SHP77 treated with DMSO at 0.1 percent for 48 hours (cell line): ENCODE measurements at regions not wholly inside any gene's neighbourhood (a gene's known extent, or its start where the extent isn't known, plus 50 kb on each side); places are given as distances from the start of the nearest gene placed in this dataset.
"Not testable (repeated sequence)": the region's sequence is repeated elsewhere in the genome, so short reads cannot be mapped to it uniquely, and the experiment has no call there.

Experiments
- DNase-seq: peaks from one replicate; lab custom pipeline; 2025; lab: John Stamatoyannopoulos, UW

DNA sequence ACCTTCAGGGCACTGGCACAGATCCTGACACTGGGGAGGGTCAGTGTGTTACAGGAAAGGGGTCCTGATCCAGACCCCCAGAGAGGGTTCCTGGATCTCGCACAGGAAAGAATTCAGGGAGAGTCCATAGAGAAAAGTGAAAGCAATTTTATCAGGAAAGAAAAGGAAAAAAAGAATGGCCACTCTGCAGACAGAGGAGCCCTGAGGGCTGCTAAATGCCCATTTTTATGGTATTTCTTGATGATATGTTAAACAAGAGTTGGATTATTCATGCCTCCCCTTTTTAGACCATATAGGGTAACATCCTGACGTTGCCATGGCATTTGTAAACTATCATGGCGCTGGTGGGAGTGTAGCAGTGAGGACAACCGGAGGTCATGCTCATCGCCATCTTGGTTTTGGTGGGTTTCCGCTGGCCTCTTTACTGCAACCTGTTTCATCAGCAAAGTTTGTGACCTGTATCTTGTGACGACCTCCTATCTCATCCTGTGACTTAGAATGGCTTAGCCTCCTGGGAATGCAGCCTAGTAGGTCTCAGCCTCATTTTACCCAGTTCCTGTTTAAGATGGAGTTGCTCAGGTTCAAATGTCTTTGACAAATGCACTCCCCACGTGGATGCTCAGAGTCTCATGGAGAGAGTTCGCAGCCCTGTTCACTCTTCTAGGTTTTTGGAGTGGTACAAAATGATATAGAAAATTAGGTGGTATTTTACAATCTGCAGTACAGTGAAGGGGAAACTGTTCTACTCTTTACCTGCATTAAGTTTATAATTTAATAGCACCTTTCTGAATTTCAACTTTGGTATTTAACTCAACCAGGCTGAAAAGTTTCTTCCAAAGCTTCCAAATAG lies 1363.7 kb upstream of the TMEM132C start:
- no peak for DNase-seq

DNA sequence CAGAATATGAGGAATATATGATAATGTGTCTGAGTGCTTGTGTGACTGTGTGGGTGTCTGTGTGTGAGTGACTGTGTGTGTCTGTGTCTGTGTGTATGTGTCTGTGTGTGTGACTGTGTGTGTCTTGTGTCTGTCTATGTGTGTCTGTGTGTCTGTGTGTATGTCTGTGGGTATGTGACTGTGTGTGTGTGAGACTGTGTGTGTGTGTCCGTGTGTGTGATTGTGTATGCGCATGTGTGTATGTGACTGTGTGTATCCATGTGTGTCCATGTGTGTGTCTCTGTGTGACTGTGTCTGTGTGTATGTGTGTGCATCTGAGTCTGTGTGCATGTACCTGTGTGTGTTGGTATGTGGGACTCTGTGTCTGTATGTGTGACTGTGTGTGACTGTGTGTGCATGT lies 1361.2 kb upstream of the TMEM132C start:
- no peak for DNase-seq

DNA sequence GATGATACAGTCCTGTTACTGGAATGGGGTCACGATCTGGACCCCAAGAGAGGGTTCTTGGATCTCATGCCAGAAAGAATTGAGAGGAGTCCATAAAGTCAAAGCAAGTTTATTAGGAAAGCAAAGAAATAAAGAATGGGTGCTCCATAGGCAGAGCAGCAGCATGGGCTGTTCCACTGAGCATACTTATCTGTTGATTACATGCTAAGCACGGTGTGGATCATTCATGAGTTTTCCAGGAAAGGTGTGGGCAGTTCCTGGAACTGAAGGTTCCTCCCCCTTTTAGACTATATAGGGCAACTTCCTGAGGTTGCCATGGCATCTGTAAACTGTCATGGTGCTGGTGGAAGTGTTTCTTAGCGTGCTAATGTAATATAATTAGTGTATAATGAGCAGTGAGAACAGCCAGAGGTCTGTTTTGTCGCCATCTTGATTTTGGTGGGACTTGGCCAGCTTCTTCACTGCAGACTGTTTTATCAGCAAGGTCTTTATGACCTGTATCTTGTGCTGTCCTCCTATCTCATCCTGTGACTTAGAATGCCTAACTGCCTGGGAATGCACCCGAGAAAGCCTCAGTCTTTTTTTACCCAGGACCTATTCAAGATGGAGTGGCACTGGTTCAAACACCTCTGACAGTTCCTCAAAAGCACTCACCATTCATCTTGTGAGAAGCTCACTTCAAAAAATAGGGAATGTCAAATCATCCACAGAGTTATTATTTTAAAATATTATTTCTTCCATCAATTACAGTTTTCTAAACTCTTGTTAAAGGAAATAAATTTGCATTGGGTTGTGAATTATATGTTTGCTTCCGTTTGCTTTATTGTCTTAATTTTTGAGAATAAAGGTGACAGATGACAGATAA lies 1358.8 kb upstream of the TMEM132C start:
- DNase-seq = no peak

DNA sequence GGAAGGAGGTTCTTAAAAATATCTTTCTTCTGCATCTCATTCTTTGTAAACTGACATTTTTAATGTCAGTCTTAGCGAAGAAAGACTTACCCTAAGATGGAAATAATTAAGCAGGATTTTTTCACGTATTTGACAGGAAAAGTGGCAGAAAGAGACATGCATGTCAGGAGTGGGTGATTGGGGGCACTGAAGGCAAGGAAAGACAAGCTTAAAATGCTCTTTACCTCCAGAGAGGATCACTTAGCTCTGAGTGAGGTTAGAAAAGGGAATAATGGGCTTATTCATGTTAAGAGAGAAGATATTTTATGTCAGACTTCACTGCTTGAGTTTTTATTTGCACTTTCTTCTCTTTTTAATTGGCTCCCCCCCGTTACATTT lies 1358.2 kb upstream of the TMEM132C start:
- DNase-seq = no peak

DNA sequence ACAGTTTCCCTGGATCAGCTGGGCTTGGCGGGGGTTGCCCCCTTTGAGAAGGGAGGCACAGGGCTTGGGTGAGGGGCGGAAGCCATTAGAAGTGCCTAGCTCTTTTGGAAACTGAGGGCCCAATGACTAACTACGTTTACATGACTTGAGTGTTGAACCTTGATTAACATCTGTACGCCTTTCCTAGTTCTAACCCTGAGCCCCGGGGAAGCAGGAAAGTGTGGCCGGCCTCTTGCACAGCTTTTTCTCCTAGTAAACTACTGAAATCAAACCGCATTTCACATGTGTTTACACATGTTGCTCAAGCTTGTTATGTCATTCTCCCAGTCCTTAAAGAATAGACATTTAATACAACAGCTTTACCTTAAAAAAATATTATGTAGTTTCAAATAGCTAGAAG lies 1356.4 kb upstream of the TMEM132C start:
- DNase-seq = no peak

DNA sequence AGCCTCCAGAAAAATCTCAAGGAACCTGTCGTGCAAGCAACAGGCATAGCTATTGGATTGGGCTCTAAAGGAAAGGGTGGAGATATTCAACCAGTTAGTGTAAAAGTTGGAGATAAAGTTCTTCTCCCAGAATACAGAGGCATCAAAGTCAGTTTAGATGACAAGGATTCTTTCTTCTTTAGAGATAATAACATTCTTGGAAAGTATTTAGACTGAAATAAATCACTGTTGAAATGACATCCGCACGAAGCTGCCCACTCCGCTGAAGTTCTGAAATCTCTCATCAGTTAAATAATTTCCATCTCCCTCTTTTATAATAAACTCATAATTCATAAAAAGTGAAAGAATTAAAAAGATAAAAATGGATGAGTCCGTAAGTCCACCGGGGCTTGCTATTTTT lies 1354.9 kb upstream of the TMEM132C start:
- no peak for DNase-seq

DNA sequence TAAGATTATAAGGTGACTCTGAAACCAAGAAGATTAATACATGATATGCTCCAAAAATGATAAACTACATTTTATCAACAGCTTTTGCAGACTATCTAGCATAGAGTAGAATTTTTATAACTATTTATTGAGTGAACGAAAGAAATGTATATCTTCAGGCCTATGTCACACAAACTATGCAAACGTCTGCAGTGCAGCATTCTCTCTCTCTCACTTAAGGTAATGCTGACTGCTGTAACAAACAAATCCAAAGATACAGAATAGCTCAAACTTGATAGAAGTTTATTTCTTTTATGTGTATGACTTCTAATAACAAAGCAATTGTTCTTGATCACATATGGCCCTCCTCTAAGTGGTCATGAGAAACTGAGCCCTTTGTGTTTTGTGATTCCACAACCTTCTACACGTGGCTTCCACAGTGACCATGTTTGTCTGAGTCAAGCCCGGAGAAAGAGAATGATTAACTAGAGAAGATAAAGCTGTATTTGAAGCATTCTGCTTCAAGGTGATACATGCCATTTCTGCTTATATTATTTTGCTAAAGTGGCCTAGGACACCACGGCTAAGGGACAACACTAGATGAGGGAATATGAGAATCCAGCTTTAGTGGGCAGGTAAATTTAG lies 1352.7 kb upstream of the TMEM132C start:
- no peak for DNase-seq

DNA sequence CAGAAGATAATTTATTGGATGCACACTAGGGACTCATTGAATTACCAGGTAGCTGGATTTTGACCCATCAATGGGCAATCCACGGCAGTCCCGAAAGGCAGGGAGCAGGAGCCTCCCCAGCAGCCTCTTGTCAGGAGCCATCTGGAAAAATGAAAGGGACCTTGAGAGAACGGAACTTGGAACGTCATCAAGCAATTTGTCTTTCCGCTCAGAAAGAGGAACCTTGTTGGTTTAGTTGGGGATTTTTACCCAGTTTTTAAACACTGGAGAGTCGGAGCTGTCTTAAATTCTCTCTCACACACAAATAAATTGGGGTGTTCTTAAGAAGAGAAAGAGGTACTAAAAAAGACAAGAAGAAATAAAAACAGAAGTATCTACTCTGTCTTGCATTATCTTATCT lies 1351.7 kb upstream of the TMEM132C start:
- DNase-seq = no peak

DNA sequence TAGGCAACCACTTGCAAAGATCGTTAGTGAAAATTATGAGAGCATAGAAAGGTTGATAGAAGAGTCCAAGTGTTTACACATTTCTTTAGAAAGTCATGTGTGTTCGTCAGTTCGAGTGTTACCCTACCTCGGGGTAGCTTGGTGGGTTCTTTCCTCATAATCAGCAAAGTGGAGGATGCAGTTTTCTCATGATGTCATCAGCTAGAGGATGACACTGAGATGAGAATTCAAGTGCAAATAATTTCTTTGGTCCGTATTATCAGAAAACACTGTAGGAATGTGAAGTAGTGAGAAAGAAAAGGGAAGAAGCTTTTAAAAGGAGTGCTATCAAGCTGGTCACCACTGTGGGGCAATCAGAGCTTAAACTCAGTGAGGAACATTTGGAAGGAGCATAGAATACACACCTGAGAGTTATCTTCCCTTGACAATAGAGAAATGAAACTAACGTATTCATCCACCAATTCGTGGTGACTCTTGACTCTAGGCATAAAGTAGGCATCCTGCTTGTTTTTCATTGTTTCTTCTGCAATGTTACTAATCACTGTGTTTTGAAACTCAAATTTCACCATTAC lies 1340.9 kb upstream of the TMEM132C start:
- DNase-seq = no peak

DNA sequence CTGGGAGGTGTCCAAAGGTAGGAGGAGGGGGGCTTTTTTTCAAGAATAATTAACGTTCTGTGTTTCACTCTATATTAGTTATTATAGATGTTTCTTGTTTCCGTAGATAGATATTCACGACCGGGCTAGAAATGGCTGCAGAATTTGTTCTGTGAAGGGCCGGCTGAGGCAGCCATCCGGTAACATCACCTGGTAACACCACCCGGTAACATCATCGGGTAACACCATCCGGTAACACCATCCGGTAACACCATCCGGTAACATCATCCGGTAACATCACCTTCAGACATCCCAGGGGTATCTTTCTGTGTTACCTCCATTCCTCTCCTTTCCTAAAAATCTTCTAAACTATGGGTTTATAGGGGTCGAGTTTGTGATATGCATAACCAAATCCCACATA lies 1336.7 kb upstream of the TMEM132C start:
- DNase-seq = no peak

DNA sequence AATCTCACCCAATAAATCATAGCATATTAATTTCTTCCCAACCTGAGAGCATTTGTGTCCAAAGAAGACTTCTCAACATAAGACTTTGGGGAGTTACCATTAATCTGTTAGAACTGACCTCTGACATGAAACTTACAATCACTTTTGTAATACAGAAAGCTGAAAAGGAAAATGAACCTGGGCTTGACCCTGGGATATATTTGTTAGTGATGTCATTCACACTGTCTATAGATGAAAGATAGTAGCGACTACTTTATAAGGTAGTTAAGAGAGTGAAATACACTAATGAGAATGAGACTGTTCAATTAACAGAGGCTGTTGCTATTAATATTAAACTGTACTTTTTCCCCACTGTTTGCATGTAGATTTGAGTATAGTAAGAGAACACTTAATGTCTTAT lies 1334.8 kb upstream of the TMEM132C start:
- no peak for DNase-seq

DNA sequence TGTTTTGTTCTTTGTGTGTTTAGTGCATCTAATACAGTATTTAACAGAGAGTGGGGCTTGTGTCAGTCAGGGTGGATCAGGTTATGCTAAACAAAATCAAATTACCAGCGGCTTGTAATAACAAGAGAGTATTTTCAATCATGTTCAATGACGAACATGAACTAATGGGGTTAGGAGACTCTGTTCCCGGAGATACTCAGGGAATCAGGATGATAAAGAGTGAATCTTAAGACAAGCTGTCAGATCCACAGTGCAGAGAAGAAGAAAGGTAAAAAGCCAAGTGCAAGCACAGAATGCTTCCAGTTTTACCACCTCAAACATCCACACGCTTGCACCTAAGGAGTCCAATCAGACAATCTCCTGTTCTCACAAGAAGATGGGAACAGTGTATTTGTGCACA lies 1331.5 kb upstream of the TMEM132C start:
- DNase-seq = no peak

DNA sequence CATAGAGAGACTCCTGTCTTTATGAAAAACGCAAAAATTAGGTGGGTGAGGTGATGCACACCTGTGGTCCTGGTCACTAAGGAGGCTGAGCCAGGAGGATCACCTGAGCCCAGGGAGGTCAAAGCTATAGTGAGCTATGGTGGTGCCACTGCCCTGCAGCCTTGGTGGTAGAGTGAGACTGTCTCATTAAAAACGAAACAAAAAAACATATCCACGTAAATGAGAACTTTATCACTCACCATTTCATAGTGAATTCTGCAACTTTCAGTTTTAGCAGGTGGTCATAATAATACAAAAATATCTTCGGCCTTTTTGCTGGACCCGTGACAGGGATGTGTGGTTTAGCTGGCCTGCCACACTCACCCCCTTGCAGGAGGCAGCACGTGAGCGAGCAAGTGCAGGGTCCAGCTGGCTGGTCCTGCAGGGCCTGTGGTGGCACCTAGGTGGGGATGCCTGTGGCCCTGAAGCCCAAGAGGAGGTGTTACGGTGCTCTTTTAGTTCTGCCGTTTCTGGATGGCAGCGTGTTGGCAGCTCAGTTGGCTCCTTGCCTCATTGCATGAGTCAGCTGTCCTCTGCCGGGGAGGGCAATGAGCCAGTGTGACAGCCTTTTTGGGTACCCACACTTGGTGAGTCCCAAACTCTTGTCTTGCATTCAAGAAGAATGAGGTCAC lies 1330.7 kb upstream of the TMEM132C start:
- DNase-seq = peak; percentile 59

DNA sequence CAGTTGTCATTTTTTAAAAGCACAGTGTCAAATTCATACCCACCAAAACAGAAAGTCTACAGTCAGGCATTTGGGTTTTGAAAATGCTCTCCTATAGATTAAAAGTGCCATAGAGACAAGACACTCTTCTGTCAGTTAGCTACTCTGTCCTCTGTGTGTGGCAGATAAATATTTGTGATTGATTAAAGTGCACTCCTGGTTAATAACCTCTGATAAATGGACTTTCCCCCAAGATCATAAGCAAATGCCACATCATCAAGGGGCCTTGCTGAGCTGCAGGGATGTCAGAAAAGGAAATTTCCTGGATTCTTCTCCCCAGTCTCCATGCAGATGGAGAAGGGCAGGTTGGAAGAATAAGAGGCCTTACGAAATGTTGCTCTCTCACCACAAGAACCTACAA lies 1329.5 kb upstream of the TMEM132C start:
- DNase-seq = no peak

DNA sequence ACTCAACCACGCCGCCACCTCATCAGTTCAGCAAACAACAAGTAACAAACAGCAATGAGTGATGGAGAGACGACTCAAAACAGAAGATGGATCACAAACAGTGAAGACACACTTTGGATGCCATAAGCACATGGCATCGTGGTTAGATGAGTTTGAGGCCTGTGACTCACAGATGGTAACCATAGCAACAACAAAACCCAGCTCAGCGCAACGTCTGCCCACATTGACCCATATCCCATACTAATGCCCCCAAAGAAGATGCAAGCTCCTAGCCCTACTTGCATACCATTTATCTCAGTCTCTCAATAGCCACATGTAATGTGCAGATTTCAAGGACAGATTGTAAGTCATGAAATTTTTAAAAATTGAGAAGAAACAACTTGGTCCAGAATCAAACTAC lies 1322.3 kb upstream of the TMEM132C start:
- DNase-seq = no peak

DNA sequence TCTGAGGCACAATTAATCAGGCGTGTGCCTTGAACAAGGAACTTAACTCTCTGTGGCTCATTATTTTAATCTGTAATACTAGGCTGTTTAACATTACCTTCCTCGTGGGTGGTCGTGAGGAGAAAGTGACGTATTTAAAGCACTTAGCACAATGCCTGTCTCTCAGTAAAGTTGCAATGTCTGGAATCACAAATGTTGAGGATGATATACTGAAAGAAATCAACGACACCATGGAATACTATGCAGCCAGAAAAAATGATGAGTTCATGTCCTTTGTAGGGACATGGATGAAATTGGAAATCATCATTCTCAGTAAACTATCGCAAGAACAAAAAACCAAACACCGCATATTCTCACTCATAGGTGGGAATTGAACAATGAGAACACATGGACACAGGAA lies 1320.0 kb upstream of the TMEM132C start:
- not testable (repeated sequence) for DNase-seq

DNA sequence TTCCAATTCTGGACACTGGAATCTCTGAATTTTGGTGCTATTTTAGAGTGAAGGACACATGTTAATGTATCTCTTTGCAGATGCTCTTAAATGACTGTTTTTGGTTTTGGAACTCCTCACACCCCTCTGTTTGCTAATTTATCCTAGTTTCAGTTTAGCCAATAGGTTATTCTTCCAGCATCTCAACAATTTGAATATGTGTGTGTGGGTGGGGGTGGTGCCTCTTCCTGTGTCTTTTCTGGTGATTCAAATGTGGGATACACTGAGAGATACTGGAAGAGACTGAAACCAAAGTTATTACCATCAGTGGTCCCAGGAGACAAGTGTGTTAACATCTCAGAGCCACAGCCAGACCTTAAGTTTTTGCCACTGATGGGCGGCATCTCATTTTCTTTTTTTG lies 1317.4 kb upstream of the TMEM132C start:
- no peak for DNase-seq

DNA sequence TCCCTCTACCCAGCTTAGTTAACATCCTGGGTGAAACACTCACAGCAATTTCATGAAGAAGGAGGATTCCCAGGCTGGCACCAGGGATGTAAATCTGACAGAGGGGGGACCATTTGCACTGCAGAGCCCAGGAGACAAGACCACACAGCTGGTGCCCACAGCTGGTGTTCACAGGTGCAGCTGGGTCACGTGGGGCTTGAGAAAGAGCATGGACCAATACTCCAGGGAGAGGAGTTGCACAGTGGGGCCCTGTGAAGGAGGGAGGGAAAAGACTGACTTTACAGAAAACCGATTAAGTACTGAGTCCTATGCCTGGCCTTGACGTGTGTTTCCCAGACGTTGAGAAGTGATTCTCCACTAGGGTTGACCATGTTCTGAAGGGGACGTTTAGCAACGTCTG lies 1316.7 kb upstream of the TMEM132C start:
- no peak for DNase-seq

DNA sequence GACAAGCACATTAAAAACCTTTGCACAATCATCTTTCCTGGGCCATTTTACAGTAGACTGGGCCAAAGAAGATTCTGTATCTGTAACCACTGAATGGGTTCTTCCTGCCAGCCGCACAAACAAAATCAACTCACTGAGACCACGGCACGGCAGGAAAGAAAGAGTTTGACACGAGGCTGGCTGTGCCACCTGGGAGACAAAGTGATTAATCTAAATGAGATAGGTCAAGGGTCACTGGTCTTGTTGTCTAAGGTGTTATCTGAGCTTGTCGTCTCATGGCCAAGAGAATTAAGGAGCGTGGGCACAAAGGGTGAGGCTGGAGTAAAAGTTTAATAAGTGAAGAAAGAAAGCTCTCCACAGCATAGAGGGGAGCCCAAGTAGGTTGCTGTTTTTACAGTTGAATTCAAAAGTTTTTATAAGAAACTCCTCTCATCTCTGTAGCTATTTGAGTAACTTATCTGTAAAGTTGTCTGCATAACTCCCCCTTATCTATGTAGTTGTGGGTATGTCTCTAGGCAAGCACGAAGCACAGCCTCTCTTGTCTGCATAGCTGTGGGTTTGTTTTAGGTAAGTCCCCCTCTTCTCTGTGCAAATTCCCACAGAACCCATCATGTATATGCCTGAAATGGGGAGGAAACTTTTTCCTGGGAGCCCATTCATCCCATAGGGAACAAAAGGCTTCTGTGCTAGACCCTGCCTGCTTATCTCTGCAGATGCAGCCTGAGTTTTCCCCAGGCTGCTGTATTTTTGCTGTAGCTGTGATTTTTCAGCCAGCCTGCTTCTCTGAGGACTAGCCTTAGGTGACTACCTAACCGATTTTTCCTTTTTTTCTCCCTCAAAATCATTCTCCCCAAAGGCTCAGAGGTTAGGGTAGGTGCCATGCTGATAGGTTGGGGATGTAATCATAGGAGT lies 1314.6 kb upstream of the TMEM132C start:
- no peak for DNase-seq

DNA sequence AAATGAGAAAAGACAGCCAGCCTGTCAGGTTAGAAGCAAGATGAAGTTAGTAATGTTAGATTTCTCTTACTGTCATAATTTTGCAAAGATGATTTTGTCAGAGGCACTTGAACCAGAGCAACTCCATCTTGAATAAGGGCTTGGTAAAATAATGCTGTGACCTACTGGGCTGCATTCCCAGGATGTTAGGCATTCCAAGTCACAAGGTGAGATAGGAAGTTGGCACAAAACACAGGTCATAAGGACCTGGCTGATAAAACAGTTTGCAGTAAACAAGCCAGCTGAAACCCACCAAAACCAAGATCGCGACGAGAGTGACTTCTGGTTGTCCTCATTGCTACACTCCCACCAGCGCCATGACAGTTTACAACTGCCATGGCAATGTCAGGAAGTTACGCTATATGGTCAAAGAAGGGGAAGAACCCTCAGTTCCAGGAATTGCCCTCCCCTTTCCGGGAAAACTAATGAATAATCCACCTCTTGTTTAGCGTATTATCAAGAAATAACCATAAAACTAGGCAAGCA lies 1313.5 kb upstream of the TMEM132C start:
- DNase-seq = no peak

DNA sequence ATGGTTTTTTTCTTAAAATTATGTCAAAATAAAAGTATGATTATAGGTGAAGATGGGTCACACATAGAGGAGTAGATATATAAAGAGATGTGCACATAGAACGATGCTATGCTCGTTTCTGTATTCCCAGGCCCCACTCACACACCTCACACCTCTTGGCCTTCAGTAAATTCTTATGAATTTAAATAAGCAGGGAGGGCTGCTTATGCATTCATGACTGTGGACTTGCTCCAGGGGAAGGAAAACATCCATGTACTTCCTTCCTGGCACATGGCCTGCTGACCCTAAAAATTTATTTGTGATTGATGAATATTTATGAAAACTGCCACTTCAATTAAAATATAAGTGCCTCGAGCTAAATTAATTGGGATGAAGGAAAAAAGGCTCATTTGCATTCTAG lies 1306.7 kb upstream of the TMEM132C start:
- DNase-seq = no peak
